SKM-1 (cell line): ENCODE measurements at regions not wholly inside any gene's neighbourhood (a gene's known extent, or its start where the extent isn't known, plus 50 kb on each side); places are given as distances from the start of the nearest gene placed in this dataset.
"Not testable (repeated sequence)": the region's sequence is repeated elsewhere in the genome, so short reads cannot be mapped to it uniquely, and the experiment has no call there.

Experiments
- DNase-seq: peaks from one replicate; lab custom pipeline; 2025; ENCODE audit not compliant: unreplicated experiment; lab: John Stamatoyannopoulos, UW

DNA sequence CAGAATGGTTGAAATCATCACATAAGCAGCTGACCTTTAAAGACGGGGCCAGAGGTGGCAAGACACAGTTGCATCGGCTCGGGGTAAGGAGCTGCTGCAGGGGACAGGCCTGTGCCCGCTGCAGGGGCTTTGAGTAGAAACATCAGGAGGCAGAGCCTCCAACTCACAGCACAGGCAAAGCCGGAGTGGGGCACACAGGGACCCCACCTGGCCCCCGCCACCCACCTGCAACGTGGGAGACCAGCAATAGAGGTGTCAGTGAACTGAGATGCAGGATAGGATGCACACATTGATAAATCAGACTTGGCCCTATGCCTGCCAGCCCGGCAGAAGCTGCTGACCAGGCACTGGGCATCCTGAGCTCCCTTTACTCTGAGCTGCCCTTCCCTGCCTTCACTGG lies 257.2 kb downstream of the NPHP4 start:
- no peak for DNase-seq

- no peak for DNase-seq
Observed at GRCh38 chr1:5734414-5734813, 257.8 kb downstream of the NPHP4 start.

DNA sequence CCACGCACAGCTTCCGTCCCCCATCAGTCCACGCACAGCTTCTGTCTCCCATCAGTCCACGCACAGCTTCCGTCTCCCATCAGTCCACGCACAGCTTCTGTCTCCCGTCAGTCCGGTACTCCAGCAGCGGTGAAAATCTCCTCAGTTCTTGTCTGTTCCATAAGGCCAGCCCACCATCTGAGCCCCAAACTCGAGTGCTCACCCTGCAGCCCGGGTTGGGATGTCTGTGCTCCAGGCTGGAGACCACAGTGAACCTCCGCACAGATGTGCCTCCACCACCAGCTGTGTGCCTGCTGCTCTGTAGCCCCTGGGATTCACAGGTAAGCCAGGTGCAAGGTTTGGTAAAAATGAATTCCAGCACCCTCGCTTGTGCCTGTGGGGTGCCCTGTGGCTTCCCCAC lies 258.6 kb downstream of the NPHP4 start:
- DNase-seq = no peak

GRCh38 chr1:5731110-5731423 lies 261.2 kb downstream of the NPHP4 start:
- DNase-seq = no peak

DNA sequence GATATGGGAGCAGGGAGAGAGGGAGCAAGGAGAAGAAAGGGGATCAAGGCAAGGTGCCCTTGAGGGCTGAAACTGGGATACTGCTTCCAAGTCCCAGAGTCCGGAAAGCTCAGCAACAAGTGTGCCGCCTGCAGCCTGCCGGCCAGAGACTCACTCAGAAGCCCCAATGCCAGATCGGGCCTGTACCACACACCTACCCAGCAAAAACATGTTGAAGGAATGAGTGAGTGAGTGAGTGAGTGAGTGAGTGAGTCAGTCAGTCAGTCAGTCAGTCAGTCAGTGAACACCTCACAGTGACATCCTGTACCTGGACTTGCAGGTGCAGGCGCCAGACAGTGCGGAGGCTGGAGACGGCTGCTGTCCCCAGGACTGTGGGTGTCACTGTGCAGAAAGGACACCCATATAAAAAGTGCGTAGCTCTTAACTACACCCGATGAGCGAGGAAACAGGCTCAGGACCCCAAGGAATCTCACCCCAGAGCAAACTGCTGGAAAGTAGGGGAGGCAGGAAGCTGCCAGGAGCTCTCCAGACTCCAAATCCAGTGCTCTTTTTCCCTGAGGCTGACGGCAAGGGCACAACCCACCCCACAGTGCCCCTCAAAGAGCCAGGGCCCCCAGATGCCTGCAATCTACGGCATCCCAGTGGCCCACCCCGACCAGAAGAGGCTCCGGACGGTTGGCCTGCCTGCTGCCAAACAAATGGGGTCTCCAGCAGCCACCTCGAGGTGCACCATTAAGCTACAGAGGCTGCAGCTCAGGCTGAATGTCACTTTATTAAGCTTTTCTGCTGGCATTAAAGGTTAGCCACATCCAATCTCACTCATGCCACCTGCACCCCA lies 261.7 kb downstream of the NPHP4 start:
- DNase-seq = no peak

DNA sequence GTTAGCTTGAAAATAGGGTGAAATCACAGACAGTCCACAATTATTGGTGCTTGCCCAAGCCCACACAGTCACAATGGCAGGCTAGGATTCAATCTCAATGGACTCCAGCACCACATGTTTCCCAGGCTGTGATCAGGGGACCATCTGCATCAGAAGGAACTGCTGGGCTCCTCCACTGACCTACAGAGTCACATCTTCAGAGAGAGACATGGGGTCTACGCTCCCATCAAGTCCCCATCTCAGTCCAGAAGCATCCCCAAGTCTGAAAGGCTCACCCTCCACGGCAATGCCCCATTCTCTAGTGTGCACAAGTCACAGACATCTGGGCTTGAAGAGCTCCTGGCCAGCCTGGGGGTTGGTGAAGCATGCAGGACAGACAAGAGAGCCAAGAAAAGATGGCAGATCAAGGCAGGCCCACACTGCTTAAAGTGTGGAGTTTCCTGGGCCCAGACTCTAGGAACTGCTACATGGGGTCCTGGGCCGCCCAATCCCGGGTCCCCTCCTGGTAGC lies 262.5 kb downstream of the NPHP4 start:
- no peak for DNase-seq

- no peak for DNase-seq
Observed at GRCh38 chr1:5728663-5729355, 263.4 kb downstream of the NPHP4 start.

DNA sequence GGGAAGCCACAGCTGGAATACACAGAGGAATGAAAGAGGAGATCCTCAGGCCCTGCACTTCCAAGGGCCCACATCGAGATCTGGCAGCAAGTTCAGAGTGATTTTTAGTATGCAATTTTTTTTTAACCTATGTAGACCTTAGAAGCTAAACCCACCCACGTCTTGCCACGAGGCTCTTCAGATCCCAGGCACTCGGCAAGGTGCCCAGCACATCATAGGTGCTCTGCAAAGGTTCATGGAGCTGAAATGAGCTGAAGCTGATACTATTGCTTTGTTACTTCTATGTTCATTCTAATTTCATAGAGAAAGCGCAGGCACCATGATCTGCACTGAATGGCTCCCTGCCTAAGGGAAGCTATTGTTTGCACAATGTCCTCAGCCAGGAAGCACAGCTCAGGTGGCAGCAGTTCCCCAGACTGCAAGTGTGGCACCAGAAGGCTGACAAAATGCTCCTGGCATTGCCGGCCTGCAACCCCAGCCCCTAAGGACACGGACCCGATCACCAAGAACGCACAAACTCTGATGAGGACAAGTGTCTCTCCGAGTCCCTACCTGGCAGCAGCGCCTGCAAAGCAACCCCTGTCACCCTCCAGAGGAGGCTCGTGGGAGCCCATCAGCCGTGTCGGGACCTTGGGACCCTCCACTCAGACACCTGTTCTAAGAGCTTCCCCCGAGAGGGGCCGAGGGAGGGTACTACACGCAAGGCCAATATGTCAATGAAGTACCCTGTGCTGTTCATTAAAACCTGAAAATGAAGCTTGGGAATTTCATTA lies 264.2 kb downstream of the NPHP4 start:
- DNase-seq = no peak

GRCh38 chr1:5727191-5727590 lies 265.0 kb downstream of the NPHP4 start:
- no peak for DNase-seq

DNA sequence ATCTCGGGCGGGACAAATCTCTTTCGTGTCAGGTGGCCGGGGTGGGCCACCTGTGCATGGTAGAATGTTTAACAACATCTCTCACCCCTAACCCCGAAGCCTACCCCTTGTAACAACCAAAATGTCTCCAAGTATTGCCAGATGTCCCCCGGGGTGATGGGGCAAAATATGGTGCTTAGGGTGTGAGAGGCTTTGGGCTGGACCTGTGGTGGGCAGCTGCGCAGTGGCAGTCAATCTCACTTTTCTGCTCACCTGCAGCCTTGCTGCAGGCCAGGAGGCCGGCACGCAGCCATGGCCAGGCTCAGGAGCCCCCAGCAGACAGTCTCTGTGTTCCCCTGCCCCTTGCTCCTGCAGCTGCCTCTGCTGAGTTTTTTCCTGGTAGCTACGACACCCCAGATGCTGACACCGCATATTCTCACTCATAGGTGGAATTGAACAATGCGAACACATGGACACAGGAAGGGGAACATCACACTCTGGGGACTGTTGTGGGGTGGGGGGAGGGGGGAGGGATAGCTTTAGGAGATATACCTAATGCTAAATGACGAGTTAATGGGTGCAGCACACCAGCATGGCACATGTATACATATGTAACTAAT lies 265.5 kb downstream of the NPHP4 start:
- DNase-seq = not testable (repeated sequence)

DNA sequence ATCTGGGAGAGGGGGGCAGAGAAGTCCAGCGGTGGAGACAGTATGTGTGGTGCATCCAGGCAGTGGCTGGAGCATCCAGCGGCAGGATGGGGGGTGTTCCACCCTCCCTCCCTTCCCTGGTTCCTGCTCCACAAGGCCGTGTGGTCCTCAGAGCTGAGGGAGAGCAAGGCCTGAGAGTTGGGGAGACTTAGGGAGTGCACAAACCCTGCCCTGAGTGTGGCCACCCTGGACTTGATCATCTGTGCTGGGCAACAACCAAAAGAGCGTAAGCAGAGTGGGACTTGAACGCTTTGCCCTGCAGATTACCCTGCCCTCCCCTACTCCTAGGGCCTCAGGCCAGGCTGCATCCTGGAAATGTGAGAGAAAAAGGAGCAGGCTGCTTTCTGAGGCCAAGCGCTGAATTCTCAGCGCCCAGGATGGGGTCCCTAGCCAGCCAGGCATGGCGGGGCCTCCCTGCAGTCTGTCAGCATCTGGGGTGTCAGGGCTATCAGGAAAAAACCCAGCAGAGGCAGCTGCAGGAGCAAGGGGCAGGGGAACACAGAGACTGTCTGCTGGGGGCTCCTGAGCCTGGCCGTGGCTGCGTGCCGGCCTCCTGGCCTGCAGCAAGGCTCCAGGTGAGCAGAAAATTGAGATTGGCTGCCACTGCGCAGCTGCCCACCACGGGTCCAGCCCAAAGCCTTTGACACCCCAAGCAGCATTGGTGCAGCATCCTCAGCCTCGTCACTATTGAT lies 266.2 kb downstream of the NPHP4 start:
- no peak for DNase-seq

GRCh38 chr1:5725406-5725805 lies 266.8 kb downstream of the NPHP4 start:
- no peak for DNase-seq

DNA sequence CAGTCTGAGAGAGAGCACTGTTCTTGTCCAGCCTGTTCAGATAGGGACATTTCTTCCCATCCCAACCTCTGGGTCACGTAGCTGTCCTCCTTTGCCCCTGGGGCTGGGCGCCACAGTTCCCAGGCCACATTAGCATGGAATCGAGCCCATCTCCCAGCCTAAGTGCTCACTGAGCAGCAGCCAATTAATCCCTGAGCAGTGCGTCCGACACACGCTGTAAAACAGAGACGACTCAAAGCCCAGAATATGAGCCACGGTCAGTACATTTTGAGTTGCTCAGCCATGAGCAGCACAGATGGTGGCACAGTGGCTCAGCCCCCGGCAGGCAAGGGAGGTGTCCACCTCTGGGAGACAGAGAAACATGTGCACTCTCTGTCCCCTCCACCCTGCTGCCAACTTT lies 267.4 kb downstream of the NPHP4 start:
- no peak for DNase-seq

DNA sequence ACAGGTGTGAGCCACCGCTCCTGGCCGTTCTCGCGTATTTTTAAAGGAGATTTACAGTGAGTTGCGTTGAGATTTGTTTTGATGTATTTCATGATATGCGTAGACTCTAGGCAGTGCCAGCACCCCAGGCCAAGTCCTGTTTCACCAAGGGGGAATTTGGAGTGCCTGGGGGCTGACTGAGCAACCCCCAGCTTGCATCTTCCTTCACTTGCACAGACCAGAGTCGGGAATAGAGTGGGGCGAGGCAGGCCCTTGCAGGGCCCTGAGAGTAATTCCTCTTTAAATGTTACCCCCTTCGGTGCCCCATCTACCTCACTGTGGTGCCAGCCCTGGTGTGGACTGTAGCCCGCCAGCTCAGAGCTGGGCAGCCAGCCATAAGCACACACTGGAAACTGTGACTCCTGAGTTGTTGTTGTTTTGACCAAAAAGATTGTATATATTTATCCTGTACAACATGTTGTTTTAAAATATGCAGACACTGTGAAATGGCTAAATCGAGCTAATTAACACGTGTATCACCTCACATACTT lies 269.5 kb downstream of the NPHP4 start:
- no peak for DNase-seq

- no peak for DNase-seq
Observed at GRCh38 chr1:5721634-5722215, 270.5 kb downstream of the NPHP4 start.

DNA sequence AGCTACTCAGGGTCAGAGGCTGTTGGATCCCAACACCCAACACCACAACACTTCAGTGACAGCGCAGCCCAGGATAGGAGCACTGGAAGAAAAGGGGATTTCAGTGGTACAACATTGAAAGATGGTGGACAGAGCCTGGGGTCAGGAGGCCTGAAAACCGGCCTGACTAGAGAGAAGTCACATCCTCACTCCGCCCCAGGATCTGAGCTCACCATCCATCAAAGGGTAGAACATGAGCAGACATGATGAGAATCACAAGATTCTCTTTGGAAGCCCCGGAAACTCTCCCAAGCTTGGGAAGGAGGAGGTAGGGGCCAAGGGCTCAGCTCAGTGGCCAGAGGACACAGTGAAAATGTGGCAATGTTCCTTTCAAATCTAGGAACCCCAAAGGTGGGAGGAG lies 271.3 kb downstream of the NPHP4 start:
- no peak for DNase-seq

- no peak for DNase-seq
Observed at GRCh38 chr1:5720484-5720883, 271.7 kb downstream of the NPHP4 start.

GRCh38 chr1:5720045-5720444 lies 272.2 kb downstream of the NPHP4 start:
- no peak for DNase-seq

- DNase-seq = no peak
Observed at GRCh38 chr1:5718831-5719632, 273.2 kb downstream of the NPHP4 start.
